ENCODE measurements at regions not wholly inside any gene's neighbourhood (a gene's known extent, or its start where the extent isn't known, plus 50 kb on each side); places are given as distances from the start of the nearest gene placed in this dataset.

DNA sequence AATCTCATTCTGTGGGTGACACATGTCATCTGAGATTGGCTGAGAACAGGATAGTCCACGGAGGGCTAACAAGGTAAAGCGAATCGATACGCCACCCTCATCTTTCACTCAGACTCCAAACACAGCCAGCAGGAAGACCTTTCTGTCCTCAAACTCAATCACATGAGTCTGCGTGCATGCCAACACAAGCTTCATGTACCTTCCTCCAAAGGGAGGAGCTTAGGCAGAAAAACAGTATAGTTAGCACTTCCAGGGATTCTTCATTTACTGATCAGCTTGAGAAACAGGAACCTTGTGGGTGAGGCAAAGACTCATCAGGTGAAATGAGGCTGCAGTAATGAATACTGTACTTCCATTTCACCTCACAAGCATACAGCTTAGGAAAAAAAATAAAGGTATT lies 767.1 kb upstream of the API5 start:
- TF ChIP-seq, protein P1, sequence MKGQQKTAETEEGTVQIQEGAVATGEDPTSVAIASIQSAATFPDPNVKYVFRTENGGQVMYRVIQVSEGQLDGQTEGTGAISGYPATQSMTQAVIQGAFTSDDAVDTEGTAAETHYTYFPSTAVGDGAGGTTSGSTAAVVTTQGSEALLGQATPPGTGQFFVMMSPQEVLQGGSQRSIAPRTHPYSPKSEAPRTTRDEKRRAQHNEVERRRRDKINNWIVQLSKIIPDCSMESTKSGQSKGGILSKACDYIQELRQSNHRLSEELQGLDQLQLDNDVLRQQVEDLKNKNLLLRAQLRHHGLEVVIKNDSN (IDR thresholded peaks at IDR 0.05): no peak
- TF ChIP-seq TCF12 (IDR thresholded peaks at IDR 0.05; ENCODE audit: low read depth) (no peak), TAF1 (IDR thresholded peaks at IDR 0.05; ENCODE audit: low read depth) (no peak), RAD21 (IDR thresholded peaks at IDR 0.05; ENCODE audit: low read depth) (no peak)

DNA sequence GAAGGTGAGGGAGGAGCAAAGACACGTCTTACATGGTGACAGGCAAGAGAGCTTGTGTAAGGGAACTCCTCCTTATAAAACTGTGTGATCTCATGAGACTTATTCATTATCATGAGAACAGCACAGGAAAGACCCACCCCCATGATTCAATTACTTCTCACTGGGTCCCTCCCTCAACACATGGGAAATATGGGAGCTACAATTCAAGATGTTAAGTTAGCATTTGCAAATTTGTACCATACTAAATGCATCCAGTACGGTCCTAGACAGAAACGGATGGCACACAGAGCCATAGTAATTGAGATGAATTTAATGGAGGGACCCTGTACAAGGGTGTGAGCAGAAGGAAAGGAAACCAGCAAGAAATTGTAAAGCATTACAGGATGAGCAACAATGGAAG lies 765.8 kb upstream of the API5 start:
- no peak for TF ChIP-seq EGR1 (IDR thresholded peaks at IDR 0.05)
- TF ChIP-seq, protein P2, sequence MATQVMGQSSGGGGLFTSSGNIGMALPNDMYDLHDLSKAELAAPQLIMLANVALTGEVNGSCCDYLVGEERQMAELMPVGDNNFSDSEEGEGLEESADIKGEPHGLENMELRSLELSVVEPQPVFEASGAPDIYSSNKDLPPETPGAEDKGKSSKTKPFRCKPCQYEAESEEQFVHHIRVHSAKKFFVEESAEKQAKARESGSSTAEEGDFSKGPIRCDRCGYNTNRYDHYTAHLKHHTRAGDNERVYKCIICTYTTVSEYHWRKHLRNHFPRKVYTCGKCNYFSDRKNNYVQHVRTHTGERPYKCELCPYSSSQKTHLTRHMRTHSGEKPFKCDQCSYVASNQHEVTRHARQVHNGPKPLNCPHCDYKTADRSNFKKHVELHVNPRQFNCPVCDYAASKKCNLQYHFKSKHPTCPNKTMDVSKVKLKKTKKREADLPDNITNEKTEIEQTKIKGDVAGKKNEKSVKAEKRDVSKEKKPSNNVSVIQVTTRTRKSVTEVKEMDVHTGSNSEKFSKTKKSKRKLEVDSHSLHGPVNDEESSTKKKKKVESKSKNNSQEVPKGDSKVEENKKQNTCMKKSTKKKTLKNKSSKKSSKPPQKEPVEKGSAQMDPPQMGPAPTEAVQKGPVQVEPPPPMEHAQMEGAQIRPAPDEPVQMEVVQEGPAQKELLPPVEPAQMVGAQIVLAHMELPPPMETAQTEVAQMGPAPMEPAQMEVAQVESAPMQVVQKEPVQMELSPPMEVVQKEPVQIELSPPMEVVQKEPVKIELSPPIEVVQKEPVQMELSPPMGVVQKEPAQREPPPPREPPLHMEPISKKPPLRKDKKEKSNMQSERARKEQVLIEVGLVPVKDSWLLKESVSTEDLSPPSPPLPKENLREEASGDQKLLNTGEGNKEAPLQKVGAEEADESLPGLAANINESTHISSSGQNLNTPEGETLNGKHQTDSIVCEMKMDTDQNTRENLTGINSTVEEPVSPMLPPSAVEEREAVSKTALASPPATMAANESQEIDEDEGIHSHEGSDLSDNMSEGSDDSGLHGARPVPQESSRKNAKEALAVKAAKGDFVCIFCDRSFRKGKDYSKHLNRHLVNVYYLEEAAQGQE (IDR thresholded peaks at IDR 0.05; ENCODE audit: low read depth): no peak
- no peak for TF ChIP-seq NFIC (IDR thresholded peaks at IDR 0.05)
- TF ChIP-seq YY1 (IDR thresholded peaks at IDR 0.05; ENCODE audit: low read depth): no peak
- TF ChIP-seq TEAD4 (IDR thresholded peaks at IDR 0.05): no peak
- no peak for TF ChIP-seq TAF1 (IDR thresholded peaks at IDR 0.05; ENCODE audit: low read depth)
- TF ChIP-seq, protein P3, sequence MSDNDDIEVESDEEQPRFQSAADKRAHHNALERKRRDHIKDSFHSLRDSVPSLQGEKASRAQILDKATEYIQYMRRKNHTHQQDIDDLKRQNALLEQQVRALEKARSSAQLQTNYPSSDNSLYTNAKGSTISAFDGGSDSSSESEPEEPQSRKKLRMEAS (IDR thresholded peaks at IDR 0.05): no peak
- TF ChIP-seq CREB1 (IDR thresholded peaks at IDR 0.05; ENCODE audit: low read depth): no peak
- TF ChIP-seq, protein P1 (IDR thresholded peaks at IDR 0.05): no peak

DNA sequence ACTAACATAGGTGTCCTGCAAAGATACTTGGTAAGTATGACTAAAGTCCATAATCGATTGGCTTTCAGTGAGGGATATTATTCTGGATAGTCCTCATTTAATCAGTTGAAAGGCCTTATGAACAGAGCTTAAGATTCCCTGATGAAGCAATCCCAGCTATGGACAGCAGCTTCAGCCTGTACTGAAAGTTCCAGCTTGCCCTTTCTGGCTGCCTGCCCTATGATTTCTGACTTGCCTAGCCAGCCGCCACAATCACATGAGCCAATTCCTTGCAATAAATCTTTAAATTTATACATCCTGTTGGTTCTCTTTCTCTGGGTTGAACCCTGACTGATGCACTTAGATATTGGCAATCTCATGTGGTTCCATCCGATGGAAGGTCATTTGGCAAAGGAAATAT lies 759.0 kb upstream of the API5 start:
- no peak for TF ChIP-seq TAF1 (IDR thresholded peaks at IDR 0.05; ENCODE audit: low read depth)
- no peak for TF ChIP-seq NFIC (IDR thresholded peaks at IDR 0.05)
- no peak for TF ChIP-seq CREB1 (IDR thresholded peaks at IDR 0.05; ENCODE audit: low read depth)
- no peak for TF ChIP-seq TCF12 (IDR thresholded peaks at IDR 0.05; ENCODE audit: low read depth)
- TF ChIP-seq, protein P2 (IDR thresholded peaks at IDR 0.05; ENCODE audit: low read depth): no peak
- TF ChIP-seq YY1 (IDR thresholded peaks at IDR 0.05; ENCODE audit: low read depth): no peak
- TF ChIP-seq RAD21 (IDR thresholded peaks at IDR 0.05; ENCODE audit: low read depth): no peak
- no peak for TF ChIP-seq CEBPB (IDR thresholded peaks at IDR 0.05)
- TF ChIP-seq FOXM1 (IDR thresholded peaks at IDR 0.05; ENCODE audit: borderline replicate concordance, low read depth): no peak
- TF ChIP-seq, protein P1 (IDR thresholded peaks at IDR 0.05): no peak
- no peak for TF ChIP-seq EGR1 (IDR thresholded peaks at IDR 0.05)

DNA sequence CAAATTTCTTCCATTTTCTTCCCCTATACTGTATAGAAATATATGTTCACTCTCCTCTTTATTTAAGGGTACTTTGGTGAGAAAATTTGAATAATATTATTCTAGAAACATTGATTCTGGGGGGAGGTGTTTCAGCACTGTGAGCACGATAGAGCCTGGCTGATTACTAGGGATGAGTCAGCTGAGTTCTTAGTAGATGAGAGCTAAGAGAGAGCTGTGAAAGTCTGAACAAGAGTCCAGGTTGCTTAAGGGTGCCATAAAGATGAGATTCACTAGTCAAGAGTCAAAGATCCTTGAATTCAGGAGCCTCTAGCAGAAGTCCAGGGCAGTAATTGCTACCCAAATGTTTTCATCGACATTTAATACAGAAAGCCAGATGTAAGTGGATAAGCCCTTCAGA lies 756.6 kb upstream of the API5 start:
- TF ChIP-seq TEAD4 (IDR thresholded peaks at IDR 0.05) (no peak), YY1 (IDR thresholded peaks at IDR 0.05; ENCODE audit: low read depth) (no peak), RAD21 (IDR thresholded peaks at IDR 0.05; ENCODE audit: low read depth) (no peak), CREB1 (IDR thresholded peaks at IDR 0.05; ENCODE audit: low read depth) (no peak), CEBPB (IDR thresholded peaks at IDR 0.05) (no peak), TAF1 (IDR thresholded peaks at IDR 0.05; ENCODE audit: low read depth) (no peak), TCF12 (IDR thresholded peaks at IDR 0.05; ENCODE audit: low read depth) (no peak), EGR1 (IDR thresholded peaks at IDR 0.05) (no peak), ZBTB7A (IDR thresholded peaks at IDR 0.05; ENCODE audit: low read depth) (no peak), NFIC (IDR thresholded peaks at IDR 0.05) (no peak), FOXM1 (IDR thresholded peaks at IDR 0.05; ENCODE audit: borderline replicate concordance, low read depth) (no peak), EP300 (IDR thresholded peaks at IDR 0.05; ENCODE audit: borderline replicate concordance) (no peak)
- TF ChIP-seq, protein P3 (IDR thresholded peaks at IDR 0.05): no peak
- TF ChIP-seq, protein P1 (IDR thresholded peaks at IDR 0.05): no peak
- TF ChIP-seq, protein P2 (IDR thresholded peaks at IDR 0.05; ENCODE audit: low read depth): no peak
